ENCODE measurements at regions not wholly inside any gene's neighbourhood (a gene's known extent, or its start where the extent isn't known, plus 50 kb on each side); places are given as distances from the start of the nearest gene placed in this dataset.

GRCh38 chr4:184324939-184325477, 107.3 kb upstream of the ENPP6 start:
- TF ChIP-seq CTCF (IDR thresholded peaks at IDR 0.05; ENCODE audit: low read depth, low read length): no peak
- DNase-seq (ENCODE audit: extremely low read depth, low read depth): no peak

- DNase-seq (ENCODE audit: extremely low read depth, low read depth): no peak
Observed at GRCh38 chr4:184322328-184323025, 104.8 kb upstream of the ENPP6 start.

GRCh38 chr4:184320631-184321030, 103.0 kb upstream of the ENPP6 start:
- TF ChIP-seq CTCF (IDR thresholded peaks at IDR 0.05; ENCODE audit: low read depth, low read length): no peak
- DNase-seq (ENCODE audit: extremely low read depth, low read depth): no peak

More at GRCh38 chr4:184322328-184323025, 104.8 kb upstream of the ENPP6 start:
- no peak for TF ChIP-seq CTCF (IDR thresholded peaks at IDR 0.05; ENCODE audit: low read depth, low read length)

GRCh38 chr4:184318852-184319251, 101.2 kb upstream of the ENPP6 start:
- TF ChIP-seq CTCF (IDR thresholded peaks at IDR 0.05; ENCODE audit: low read depth, low read length): no peak
- no peak for DNase-seq (ENCODE audit: extremely low read depth, low read depth)

- no peak for TF ChIP-seq CTCF (IDR thresholded peaks at IDR 0.05; ENCODE audit: low read depth, low read length)
- DNase-seq (ENCODE audit: extremely low read depth, low read depth): no peak
Observed at GRCh38 chr4:184317234-184317918, 99.7 kb upstream of the ENPP6 start.

GRCh38 chr4:184316821-184317220, 99.1 kb upstream of the ENPP6 start:
- DNase-seq (ENCODE audit: extremely low read depth, low read depth): no peak
- TF ChIP-seq CTCF (IDR thresholded peaks at IDR 0.05; ENCODE audit: low read depth, low read length): no peak

- no peak for TF ChIP-seq CTCF (IDR thresholded peaks at IDR 0.05; ENCODE audit: low read depth, low read length)
- no peak for DNase-seq (ENCODE audit: extremely low read depth, low read depth)
Observed at GRCh38 chr4:184315675-184316359, 98.1 kb upstream of the ENPP6 start.
